ENCODE measurements at regions not wholly inside any gene's neighbourhood (a gene's known extent, or its start where the extent isn't known, plus 50 kb on each side); places are given as distances from the start of the nearest gene placed in this dataset.

DNA sequence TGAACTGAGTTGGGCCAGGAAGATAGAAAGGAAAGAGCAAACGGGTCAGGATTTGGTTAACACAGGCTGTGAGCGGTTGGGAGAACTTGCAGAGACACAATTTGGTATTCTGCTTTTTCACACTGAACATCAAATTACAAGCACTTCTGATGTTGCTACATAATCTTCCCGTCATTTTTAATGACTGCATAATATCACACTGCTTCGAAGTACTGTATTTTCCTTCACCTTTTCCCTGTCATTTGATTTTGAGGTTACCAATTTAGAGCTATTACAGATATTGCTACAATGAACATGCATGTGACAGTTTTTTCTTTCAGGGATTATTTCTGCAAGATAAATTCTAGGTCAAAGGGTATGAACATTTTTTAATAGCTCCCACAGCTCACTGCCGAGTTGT lies 71.4 kb upstream of the CPEB4 start:
- no peak overlapping the region for H3K4me3 Mint-ChIP-seq
- TF ChIP-seq CTCF (IDR thresholded peaks at IDR 0.05): no peak
- H3K9me3 ChIP-seq (ENCODE audit: control insufficient read depth, insufficient read depth, low read length): peaks cover 3% of the 10 kb centered on the region
- WGBS (ENCODE audit: insufficient coverage): 94% methylated on average over 4 of the region's 5 CpGs
- DNase-seq (no peak), ATAC-seq (no peak)
- no peaks in the 10 kb centered on the region for H3K36me3 Mint-ChIP-seq
- no peak overlapping the region for H3K27ac ChIP-seq (ENCODE audit: low read length)
- H3K27me3 Mint-ChIP-seq (ENCODE audit: low read depth in 2 of 2): peaks cover 14 to 23% of the 10 kb centered on the region in 2 donors
- H3K36me3 ChIP-seq (ENCODE audit: control insufficient read depth, insufficient read depth, low read length): no peaks in the 10 kb centered on the region
- no peak overlapping the region for H3K4me3 ChIP-seq (ENCODE audit: low read length)
- intact Hi-C loops (cut with micrococcal nuclease): no loop called here
- peaks cover 2 to 5% of the 10 kb centered on the region in 2 donors for H3K9me3 Mint-ChIP-seq
- no peaks in the 10 kb centered on the region for H3K27me3 ChIP-seq (ENCODE audit: control insufficient read depth, insufficient read depth, low read length)
- H3K27ac Mint-ChIP-seq: no peak overlapping the region
- H3K4me1 ChIP-seq (ENCODE audit: control insufficient read depth, insufficient read depth, low read length): peaks cover 5% of the 10 kb centered on the region
- peaks cover 0 to 10% of the 10 kb centered on the region in 2 donors for H3K4me1 Mint-ChIP-seq

DNA sequence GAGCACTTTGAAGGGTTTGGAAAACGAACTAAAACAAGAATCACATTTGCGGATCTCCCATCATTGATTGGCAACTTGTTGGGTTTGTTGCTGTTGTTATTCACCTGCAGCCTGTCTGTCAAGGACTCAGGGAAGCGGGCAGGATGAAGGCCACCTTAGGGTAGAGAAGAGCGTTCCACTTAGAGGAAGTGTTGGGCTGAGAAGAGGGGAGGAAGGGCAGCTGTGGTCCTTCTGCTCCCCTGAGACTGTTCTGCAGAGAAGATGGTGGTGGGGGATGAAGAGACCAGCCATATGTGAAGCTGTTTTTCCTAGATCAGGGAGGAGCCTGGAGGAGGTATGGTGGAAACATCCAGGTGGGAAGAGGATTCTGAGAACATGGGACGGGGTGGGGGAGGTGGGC lies 70.6 kb upstream of the CPEB4 start:
- peaks cover 0 to 2% of the 10 kb centered on the region in 2 donors for H3K9me3 Mint-ChIP-seq
- peaks cover 14 to 23% of the 10 kb centered on the region in 2 donors for H3K27me3 Mint-ChIP-seq (ENCODE audit: low read depth in 2 of 2)
- no peak for DNase-seq
- peaks cover 0 to 10% of the 10 kb centered on the region in 2 donors for H3K4me1 Mint-ChIP-seq
- no peaks in the 10 kb centered on the region for H3K36me3 Mint-ChIP-seq
- H3K4me3 Mint-ChIP-seq: no peak overlapping the region
- Histone ChIP-seq H3K4me1 (ENCODE audit: control insufficient read depth, insufficient read depth, low read length) (peaks cover 5% of the 10 kb centered on the region), H3K36me3 (ENCODE audit: control insufficient read depth, insufficient read depth, low read length) (no peaks in the 10 kb centered on the region), H3K27me3 (ENCODE audit: control insufficient read depth, insufficient read depth, low read length) (no peaks in the 10 kb centered on the region), H3K4me3 (ENCODE audit: low read length) (no peak overlapping the region), H3K9me3 (ENCODE audit: control insufficient read depth, insufficient read depth, low read length) (peaks cover 3% of the 10 kb centered on the region), H3K27ac (ENCODE audit: low read length) (no peak overlapping the region)
- intact Hi-C loops (cut with micrococcal nuclease): no loop called here
- TF ChIP-seq CTCF (IDR thresholded peaks at IDR 0.05): no peak
- WGBS (ENCODE audit: insufficient coverage): 80% methylated on average over 5 of the region's 5 CpGs
- H3K27ac Mint-ChIP-seq: no peak overlapping the region
- no peak for ATAC-seq

DNA sequence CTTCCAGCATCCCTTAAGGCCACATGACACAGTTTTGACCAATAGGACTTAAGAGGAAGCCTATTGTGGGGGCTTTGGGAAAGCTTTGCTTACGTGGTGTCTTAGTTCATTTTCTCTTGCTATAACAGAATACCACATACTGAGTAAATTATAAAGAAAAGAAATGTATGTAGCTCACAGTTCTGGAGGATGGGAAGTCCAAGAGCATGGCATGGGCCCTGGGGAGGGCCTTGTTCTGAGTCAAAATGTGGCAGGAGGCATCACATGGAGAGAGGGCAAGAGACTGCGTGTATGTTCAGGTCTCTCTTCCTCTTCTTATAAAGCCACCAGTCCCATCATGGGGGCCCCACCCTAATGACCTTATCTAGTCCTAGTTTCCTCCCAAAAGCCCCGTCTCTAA lies 68.6 kb upstream of the CPEB4 start:
- H3K27me3 Mint-ChIP-seq (ENCODE audit: low read depth in 2 of 2): peaks cover 14 to 23% of the 10 kb centered on the region in 2 donors
- H3K36me3 ChIP-seq (ENCODE audit: control insufficient read depth, insufficient read depth, low read length): no peaks in the 10 kb centered on the region
- H3K27ac Mint-ChIP-seq: no peak overlapping the region
- H3K4me1 Mint-ChIP-seq: peaks cover 0 to 13% of the 10 kb centered on the region in 2 donors
- peaks cover 0 to 2% of the 10 kb centered on the region in 2 donors for H3K9me3 Mint-ChIP-seq
- H3K27ac ChIP-seq (ENCODE audit: low read length): no peak overlapping the region
- no peaks in the 10 kb centered on the region for H3K27me3 ChIP-seq (ENCODE audit: control insufficient read depth, insufficient read depth, low read length)
- H3K4me3 ChIP-seq (ENCODE audit: low read length): no peak overlapping the region
- H3K36me3 Mint-ChIP-seq: no peaks in the 10 kb centered on the region
- no CpG with 5 or more reads among the region's 3 CpGs for WGBS (ENCODE audit: insufficient coverage)
- TF ChIP-seq CTCF (IDR thresholded peaks at IDR 0.05): no peak
- ATAC-seq (no peak), DNase-seq (no peak)
- H3K9me3 ChIP-seq (ENCODE audit: control insufficient read depth, insufficient read depth, low read length): peaks cover 3% of the 10 kb centered on the region
- peaks cover 5% of the 10 kb centered on the region for H3K4me1 ChIP-seq (ENCODE audit: control insufficient read depth, insufficient read depth, low read length)
- no peak overlapping the region for H3K4me3 Mint-ChIP-seq
- intact Hi-C loops (cut with micrococcal nuclease): no loop called here

GRCh38 chr5:173823274-173823644 lies 64.9 kb upstream of the CPEB4 start:
- no peak for ATAC-seq
- peaks cover 3% of the 10 kb centered on the region for H3K9me3 ChIP-seq (ENCODE audit: control insufficient read depth, insufficient read depth, low read length)
- peaks cover under 1 to 1% of the 10 kb centered on the region in 2 donors for H3K27me3 Mint-ChIP-seq (ENCODE audit: low read depth in 2 of 2)
- peaks cover 0 to 13% of the 10 kb centered on the region in 2 donors for H3K4me1 Mint-ChIP-seq
- H3K27me3 ChIP-seq (ENCODE audit: control insufficient read depth, insufficient read depth, low read length): no peaks in the 10 kb centered on the region
- H3K27ac ChIP-seq (ENCODE audit: low read length): no peak overlapping the region
- H3K4me3 ChIP-seq (ENCODE audit: low read length): no peak overlapping the region
- no peak for DNase-seq
- no peak overlapping the region for H3K4me3 Mint-ChIP-seq
- no peak overlapping the region for H3K27ac Mint-ChIP-seq
- intact Hi-C loops (cut with micrococcal nuclease): no loop called here
- H3K36me3 ChIP-seq (ENCODE audit: control insufficient read depth, insufficient read depth, low read length): no peaks in the 10 kb centered on the region
- H3K4me1 ChIP-seq (ENCODE audit: control insufficient read depth, insufficient read depth, low read length): peaks cover 5% of the 10 kb centered on the region
- no peak for TF ChIP-seq CTCF (IDR thresholded peaks at IDR 0.05)
- H3K9me3 Mint-ChIP-seq: peaks cover 0 to 6% of the 10 kb centered on the region in 2 donors
- H3K36me3 Mint-ChIP-seq: no peaks in the 10 kb centered on the region
